ENCODE measurements at regions not wholly inside any gene's neighbourhood (a gene's known extent, or its start where the extent isn't known, plus 50 kb on each side); places are given as distances from the start of the nearest gene placed in this dataset.

- TF ChIP-seq USF2 (IDR thresholded peaks at IDR 0.05; ENCODE audit: low read depth, low read length) (no peak), USF2 (CRISPR knock-in tag; IDR thresholded peaks at IDR 0.05; ENCODE audit: borderline replicate concordance) (no peak), ATF3 (CRISPR knock-in tag; IDR thresholded peaks at IDR 0.05) (no peak), ZNF317 (CRISPR knock-in tag; IDR thresholded peaks at IDR 0.05) (no peak), CSRNP1 (CRISPR knock-in tag; IDR thresholded peaks at IDR 0.05) (no peak), ZFP37 (CRISPR knock-in tag; IDR thresholded peaks at IDR 0.05; ENCODE audit: borderline replicate concordance) (no peak), NR2C2 (CRISPR knock-in tag; IDR thresholded peaks at IDR 0.05; ENCODE audit: borderline replicate concordance) (no peak), ZNF274 (CRISPR knock-in tag; IDR thresholded peaks at IDR 0.05) (no peak), FOXK2 (IDR thresholded peaks at IDR 0.05) (no peak), PAWR (CRISPR knock-in tag; IDR thresholded peaks at IDR 0.05; ENCODE audit: borderline replicate concordance) (no peak), ZNF530 (CRISPR knock-in tag; IDR thresholded peaks at IDR 0.05; ENCODE audit: low read depth) (no peak), ZNF354B (CRISPR knock-in tag; IDR thresholded peaks at IDR 0.05) (no peak), CTCF (CRISPR knock-in tag; IDR thresholded peaks at IDR 0.05) (no peak)
Measured at GRCh38 chr5:33270671-33271070, 170.1 kb upstream of the TARS1 start.
